Activated CD4-positive, alpha-beta T cell treated with anti-CD3 and anti-CD28 coated beads, Interleukin-2, Interleukin-4, amounts not matched to agents 100 ng/mL and 50 ng/mL, durations not matched to agents 16 hours and 8 hours (primary cell): ENCODE measurements at regions not wholly inside any gene's neighbourhood (a gene's known extent, or its start where the extent isn't known, plus 50 kb on each side); places are given as distances from the start of the nearest gene placed in this dataset.
"Not testable (repeated sequence)": the region's sequence is repeated elsewhere in the genome, so short reads cannot be mapped to it uniquely, and the experiment has no call there.

Experiments used
- DNase-seq: peaks from one replicate; pipeline ENCODE4 v3.0.0-alpha.2; 2020; ENCODE audit warnings: low spot score

- DNase-seq: no peak
Measured at GRCh38 chr18:47409519-47409918, 158.1 kb upstream of the SKOR2 start.

GRCh38 chr18:47407736-47408135, 156.3 kb upstream of the SKOR2 start:
- DNase-seq: no peak

- no peak for DNase-seq
Measured at GRCh38 chr18:47404845-47405244, 153.4 kb upstream of the SKOR2 start.

GRCh38 chr18:47403949-47404348, 152.5 kb upstream of the SKOR2 start:
- DNase-seq: no peak

GRCh38 chr18:47403317-47403716, 151.9 kb upstream of the SKOR2 start:
- DNase-seq: no peak

GRCh38 chr18:47399475-47399874, 148.0 kb upstream of the SKOR2 start:
- no peak for DNase-seq

- DNase-seq: peak; percentile 25
Measured at GRCh38 chr18:47397671-47398319, 146.3 kb upstream of the SKOR2 start.

- no peak for DNase-seq
Measured at GRCh38 chr18:47391665-47392064, 140.2 kb upstream of the SKOR2 start.

- no peak for DNase-seq
Measured at GRCh38 chr18:47390410-47391024, 139.1 kb upstream of the SKOR2 start.

GRCh38 chr18:47389210-47389609, 137.8 kb upstream of the SKOR2 start:
- DNase-seq: no peak

GRCh38 chr18:47387864-47388263, 136.4 kb upstream of the SKOR2 start:
- DNase-seq: no peak

- no peak for DNase-seq
Measured at GRCh38 chr18:47383729-47384128, 132.3 kb upstream of the SKOR2 start.

- no peak for DNase-seq
Measured at GRCh38 chr18:47381975-47382570, 130.6 kb upstream of the SKOR2 start.

- no peak for DNase-seq
Measured at GRCh38 chr18:47380153-47380552, 128.7 kb upstream of the SKOR2 start.

GRCh38 chr18:47373465-47373864, 122.0 kb upstream of the SKOR2 start:
- no peak for DNase-seq

- no peak for DNase-seq
Measured at GRCh38 chr18:47370052-47370451, 118.6 kb upstream of the SKOR2 start.

- DNase-seq: not testable (repeated sequence)
Measured at GRCh38 chr18:47354061-47354460, 102.6 kb upstream of the SKOR2 start.

GRCh38 chr18:47346016-47346415, 94.6 kb upstream of the SKOR2 start:
- DNase-seq: no peak

GRCh38 chr18:47345291-47345690, 93.8 kb upstream of the SKOR2 start:
- no peak for DNase-seq

GRCh38 chr18:47343291-47343690, 91.8 kb upstream of the SKOR2 start:
- DNase-seq: no peak

GRCh38 chr18:47342566-47342965, 91.1 kb upstream of the SKOR2 start:
- no peak for DNase-seq

GRCh38 chr18:47341678-47342077, 90.2 kb upstream of the SKOR2 start:
- DNase-seq: no peak

GRCh38 chr18:47334966-47335365, 83.5 kb upstream of the SKOR2 start:
- DNase-seq: no peak
